GM19467 (cell line): ENCODE measurements at regions not wholly inside any gene's neighbourhood (a gene's known extent, or its start where the extent isn't known, plus 50 kb on each side); places are given as distances from the start of the nearest gene placed in this dataset.
"Not testable (repeated sequence)": the region's sequence is repeated elsewhere in the genome, so short reads cannot be mapped to it uniquely, and the experiment has no call there.

Experiments
- ATAC-seq: cut with Tn5 transposase; IDR thresholded peaks from one replicate; pipeline ENCODE4 v1.9.1; 2021; ENCODE audit warnings: mild to moderate bottlenecking, moderate library complexity; ENCODE audit not compliant: unreplicated experiment

DNA sequence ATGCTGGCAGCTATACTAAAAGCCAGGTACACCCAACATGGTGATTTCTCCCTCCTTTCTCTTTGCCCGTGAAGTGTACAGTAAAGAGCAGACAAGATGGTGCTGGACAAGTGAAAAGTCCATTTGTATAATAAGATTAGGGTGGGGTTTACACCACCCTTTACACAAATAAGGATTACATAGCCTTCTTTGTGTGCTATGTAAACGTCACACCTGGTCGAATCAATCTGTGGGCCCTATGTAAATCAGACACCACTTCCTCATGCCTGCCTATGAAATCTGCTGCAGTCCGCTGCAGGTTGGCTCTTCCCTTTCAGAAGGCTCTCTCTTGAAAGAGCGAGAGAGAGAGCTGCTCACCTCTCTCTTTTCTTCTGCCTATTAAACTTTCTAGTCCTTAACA lies 1054.3 kb upstream of the SLC39A10 start:
- no peak for ATAC-seq

DNA sequence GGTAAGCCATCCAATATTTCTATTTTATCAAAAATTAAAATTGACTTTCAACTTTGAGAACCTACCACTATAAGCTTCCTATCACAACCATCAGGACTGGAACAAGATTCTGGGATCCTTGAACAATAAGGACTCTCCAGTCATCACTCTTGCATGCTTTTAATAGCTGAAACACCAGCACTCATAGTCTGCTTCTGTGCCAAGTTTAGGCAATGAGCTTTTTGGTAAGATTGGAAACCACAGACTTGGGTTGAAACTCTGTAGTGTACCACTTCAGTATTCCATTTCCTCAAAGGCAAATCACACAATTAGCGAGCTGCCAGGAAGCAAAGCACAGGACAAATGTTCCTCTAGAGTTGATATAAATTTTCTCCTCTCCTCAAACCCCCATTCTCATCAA lies 1065.8 kb upstream of the SLC39A10 start:
- ATAC-seq = no peak

- ATAC-seq = no peak
Observed at GRCh38 chr2:194587739-194588270, 1069.2 kb upstream of the SLC39A10 start.

DNA sequence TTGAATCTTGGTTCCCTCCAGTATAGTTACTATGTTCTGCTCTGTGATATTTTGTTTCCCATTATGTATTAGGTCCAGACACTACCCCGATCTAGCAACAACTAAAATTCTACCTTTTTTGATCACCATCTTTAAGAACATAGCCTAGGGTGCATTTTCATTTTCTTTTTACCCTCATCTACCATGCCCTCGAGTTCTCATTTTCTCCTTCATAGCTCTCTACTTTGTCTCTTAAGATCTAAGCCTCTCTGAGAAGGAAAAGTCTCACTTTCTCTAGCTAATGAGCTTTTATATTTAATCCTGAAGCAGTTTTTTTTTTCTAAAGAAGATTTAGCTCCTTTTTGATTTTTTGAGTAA lies 1089.4 kb upstream of the SLC39A10 start:
- peak; percentile 62 for ATAC-seq

GRCh38 chr2:194566907-194567660 lies 1089.9 kb upstream of the SLC39A10 start:
- peak; percentile 87 for ATAC-seq

GRCh38 chr2:194564422-194564821 lies 1092.6 kb upstream of the SLC39A10 start:
- no peak for ATAC-seq

DNA sequence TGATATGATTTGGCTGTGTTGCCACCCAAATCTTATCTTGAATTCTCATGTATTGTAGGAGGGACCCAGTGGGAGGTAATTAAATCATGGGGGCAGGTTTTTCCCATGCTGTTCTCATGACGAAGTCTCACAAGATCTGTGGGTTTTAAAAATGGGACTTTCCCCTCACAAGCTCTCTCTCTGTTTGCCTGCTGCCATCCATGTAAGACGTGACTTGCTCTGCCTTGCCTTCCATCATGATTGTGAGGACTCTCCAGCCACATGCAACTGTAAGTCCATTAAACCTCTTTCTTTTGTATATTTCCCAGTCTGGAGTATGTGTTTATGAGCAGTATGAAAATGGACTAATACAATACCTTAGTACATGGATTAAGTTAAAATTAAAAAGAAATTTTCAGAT lies 1094.7 kb upstream of the SLC39A10 start:
- no peak for ATAC-seq

DNA sequence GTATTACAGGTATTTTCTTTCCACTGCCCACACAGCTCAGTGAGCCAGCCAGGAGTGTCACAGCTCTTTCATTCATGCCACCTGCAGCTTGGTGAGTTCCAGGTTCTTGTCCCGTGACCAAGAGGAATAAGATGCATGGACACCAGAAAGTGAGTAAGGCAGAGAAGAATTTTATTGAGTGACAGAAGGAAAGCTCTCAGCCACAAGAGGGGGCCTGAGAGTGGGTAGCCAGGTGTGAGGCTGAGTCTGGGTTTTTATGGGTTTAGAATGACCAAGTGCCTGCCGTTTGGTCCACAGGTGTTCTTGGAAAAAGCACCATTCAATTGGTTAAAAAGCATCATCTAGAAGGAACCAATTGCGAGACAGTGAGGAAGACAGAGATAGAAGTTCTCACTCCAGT lies 1097.1 kb upstream of the SLC39A10 start:
- no peak for ATAC-seq

- ATAC-seq = no peak
Observed at GRCh38 chr2:194559523-194559922, 1097.5 kb upstream of the SLC39A10 start.

- ATAC-seq = no peak
Observed at GRCh38 chr2:194557993-194558392, 1099.0 kb upstream of the SLC39A10 start.

- ATAC-seq = no peak
Observed at GRCh38 chr2:194556629-194557028, 1100.4 kb upstream of the SLC39A10 start.

- no peak for ATAC-seq
Observed at GRCh38 chr2:194553980-194554379, 1103.0 kb upstream of the SLC39A10 start.

GRCh38 chr2:194550702-194551101 lies 1106.3 kb upstream of the SLC39A10 start:
- no peak for ATAC-seq

DNA sequence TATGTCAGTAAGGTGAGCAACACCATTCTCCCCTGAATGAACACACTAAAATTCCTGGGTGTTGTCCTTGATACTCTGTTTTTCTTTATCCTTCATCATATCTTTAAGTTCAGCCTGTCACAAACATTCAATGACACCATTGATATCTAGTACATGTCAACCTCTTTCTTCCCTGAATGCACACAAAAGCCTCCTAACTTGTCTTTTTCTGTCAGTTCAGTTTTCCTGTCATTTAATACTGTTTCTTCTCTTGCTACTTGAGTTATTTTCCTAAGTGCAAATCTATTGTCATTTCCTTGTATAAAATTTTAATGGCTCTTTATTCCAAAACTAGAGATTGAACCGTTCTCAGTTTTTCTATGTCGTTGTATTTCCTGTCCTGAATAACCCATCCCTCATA lies 1107.6 kb upstream of the SLC39A10 start:
- no peak for ATAC-seq

- ATAC-seq = no peak
Observed at GRCh38 chr2:194545978-194546377, 1111.0 kb upstream of the SLC39A10 start.

GRCh38 chr2:194539425-194539824 lies 1117.6 kb upstream of the SLC39A10 start:
- no peak for ATAC-seq

DNA sequence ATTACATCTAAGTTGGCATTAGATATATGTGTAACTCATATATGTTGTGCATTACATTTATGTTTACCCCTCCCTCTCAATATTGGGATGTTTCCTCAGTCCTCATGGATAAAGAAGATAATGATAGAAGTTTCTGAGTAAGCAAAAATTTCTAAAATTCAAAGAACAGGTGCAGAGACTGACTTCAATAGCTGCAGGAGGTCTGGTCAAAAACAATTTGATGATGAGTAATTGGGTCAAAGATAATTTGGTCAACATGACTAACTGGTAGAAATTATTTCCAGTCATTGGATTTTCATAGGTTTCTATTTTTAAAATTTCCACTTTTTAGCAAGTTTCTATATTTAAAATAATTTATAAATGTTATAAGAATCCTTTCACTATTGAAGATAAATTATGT lies 1130.9 kb upstream of the SLC39A10 start:
- ATAC-seq = no peak

DNA sequence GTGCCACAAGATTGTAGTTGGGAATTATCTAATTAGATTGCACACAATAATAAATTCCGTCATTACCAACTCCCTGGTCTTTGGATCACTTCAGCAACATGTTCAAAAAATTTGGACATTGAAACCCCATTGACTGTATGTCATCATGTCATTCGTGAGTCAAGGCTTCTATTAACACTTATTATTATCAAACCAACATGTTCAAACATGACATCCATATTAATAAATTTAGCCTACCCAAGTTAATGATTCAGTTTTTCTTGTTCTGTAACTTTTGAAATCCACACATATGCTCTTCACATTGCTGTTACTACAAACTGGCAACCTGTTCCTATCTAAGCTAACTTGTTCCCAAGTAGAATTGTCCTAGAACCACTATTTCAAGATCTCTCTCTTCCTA lies 1142.7 kb upstream of the SLC39A10 start:
- ATAC-seq = no peak

GRCh38 chr2:194511070-194511469 lies 1146.0 kb upstream of the SLC39A10 start:
- ATAC-seq = not testable (repeated sequence)

GRCh38 chr2:194504876-194505275 lies 1152.2 kb upstream of the SLC39A10 start:
- not testable (repeated sequence) for ATAC-seq

DNA sequence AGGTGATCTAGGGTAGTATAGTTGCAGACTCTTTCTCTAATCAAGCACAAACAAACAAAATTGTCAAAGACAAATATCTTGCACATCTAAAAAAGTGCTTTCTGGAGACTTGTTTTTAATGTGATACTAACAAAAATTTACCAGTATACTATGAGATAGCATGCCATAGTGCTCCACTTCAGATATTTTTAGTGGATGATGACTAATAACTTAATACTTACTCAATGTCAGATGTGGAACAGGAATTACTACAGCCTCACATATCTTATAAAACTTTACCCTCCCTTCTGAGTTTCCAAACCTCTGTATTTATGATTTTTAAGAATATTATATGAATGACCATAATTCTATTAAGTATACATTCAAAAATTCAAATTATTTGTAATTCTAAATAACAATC lies 1162.0 kb upstream of the SLC39A10 start:
- no peak for ATAC-seq

- no peak for ATAC-seq
Observed at GRCh38 chr2:194494401-194494800, 1162.6 kb upstream of the SLC39A10 start.
